ENCODE measurements at regions not wholly inside any gene's neighbourhood (a gene's known extent, or its start where the extent isn't known, plus 50 kb on each side); places are given as distances from the start of the nearest gene placed in this dataset.

- TF ChIP-seq, protein P1, sequence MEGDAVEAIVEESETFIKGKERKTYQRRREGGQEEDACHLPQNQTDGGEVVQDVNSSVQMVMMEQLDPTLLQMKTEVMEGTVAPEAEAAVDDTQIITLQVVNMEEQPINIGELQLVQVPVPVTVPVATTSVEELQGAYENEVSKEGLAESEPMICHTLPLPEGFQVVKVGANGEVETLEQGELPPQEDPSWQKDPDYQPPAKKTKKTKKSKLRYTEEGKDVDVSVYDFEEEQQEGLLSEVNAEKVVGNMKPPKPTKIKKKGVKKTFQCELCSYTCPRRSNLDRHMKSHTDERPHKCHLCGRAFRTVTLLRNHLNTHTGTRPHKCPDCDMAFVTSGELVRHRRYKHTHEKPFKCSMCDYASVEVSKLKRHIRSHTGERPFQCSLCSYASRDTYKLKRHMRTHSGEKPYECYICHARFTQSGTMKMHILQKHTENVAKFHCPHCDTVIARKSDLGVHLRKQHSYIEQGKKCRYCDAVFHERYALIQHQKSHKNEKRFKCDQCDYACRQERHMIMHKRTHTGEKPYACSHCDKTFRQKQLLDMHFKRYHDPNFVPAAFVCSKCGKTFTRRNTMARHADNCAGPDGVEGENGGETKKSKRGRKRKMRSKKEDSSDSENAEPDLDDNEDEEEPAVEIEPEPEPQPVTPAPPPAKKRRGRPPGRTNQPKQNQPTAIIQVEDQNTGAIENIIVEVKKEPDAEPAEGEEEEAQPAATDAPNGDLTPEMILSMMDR (IDR thresholded peaks at IDR 0.05; ENCODE audit: extremely low read depth, missing control alignments) = no peak
- no peak for DNase-seq (ENCODE audit: low spot score)
Measured at GRCh38 chr7:132045002-132045401, 488.6 kb upstream of the PODXL start.

- TF ChIP-seq, protein P1 (IDR thresholded peaks at IDR 0.05; ENCODE audit: extremely low read depth, missing control alignments) = no peak
- DNase-seq (ENCODE audit: low spot score) = no peak
Measured at GRCh38 chr7:132044247-132044646, 487.8 kb upstream of the PODXL start.

DNA sequence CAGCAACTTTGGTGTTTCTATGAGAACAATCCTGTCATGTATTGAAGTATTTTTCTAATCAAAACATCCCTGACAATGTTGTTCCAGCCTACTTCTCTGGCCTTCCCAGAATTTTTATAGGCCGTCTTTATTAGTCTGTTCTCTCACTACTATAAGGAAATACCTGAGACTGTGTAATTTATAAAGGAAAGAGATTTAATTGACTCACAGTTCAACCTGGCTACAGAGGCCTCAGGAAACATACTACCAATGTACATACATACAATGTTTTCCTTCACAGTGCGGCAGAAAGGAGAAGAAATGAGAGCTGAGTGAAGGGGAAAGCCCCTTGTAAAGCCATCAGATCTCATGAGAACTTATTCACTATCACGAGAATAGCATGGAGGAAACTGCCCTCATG is 484.7 kb upstream of the PODXL start:
- TF ChIP-seq, protein P1 (IDR thresholded peaks at IDR 0.05; ENCODE audit: extremely low read depth, missing control alignments) = no peak
- DNase-seq (ENCODE audit: low spot score) = no peak

DNA sequence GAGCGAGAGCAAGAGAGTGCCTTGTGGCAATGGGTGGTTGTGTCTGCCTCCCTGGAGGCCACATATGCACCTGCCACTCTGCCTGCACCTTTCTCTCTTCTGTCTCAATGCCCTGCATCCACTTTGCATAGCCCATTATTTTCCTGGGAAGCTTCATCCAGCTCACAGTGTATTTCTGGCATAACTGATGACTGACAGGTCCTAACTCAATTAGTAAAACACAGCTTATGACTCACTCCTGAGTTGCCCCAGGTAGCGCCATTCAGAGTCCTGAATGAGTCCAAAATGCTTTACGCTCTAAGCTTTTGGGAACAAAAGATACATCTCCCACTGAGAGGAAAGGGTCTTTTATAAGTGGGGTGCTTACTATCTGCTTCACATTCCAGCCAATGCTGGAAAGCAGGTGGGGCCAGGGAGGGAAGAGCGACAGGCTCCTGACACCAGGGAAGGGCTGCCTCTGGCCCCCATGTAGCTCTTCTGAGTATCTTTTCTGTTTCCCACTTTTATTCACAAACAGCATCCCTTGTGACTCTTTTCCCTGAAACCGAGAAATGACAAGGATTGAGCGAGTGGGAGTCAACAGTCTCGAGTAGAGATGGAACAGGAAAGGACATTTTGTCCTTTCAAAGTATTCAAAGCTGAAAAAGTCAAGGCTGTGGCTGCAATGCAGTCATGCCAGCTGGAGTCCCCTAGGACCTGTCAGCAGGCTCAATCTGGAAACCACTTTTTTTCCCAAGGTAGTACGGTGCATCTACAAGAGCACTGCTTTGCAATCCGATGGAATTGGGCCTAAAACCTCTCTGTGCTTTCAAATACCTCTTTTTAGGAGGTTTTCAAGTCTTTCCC is 479.3 kb upstream of the PODXL start:
- DNase-seq (ENCODE audit: low spot score) = no peak
- TF ChIP-seq, protein P1 (IDR thresholded peaks at IDR 0.05; ENCODE audit: extremely low read depth, missing control alignments) = no peak

- TF ChIP-seq, protein P1 (IDR thresholded peaks at IDR 0.05; ENCODE audit: extremely low read depth, missing control alignments) = no peak
- DNase-seq (ENCODE audit: low spot score) = no peak
Measured at GRCh38 chr7:132034748-132035416, 478.5 kb upstream of the PODXL start.

DNA sequence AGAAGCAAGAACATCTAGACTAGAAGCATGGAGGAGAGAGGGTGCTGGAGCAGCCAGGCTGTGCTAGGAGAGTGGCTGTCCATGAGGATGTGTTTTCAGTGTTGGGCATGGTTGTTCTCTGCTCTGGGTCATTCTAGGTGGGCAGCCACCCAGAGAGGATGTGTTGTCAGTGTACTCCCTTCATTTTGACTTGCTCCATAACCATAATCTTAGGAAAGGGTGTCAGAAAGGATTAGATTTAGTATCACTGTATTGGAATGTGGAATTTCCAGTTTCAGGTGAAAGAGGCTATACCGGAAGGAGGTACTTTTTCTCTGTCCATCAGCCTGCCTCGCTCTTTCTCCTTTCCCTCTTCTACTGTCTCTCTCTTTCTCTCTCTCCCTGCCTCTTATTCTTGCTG is 474.5 kb upstream of the PODXL start:
- DNase-seq (ENCODE audit: low spot score) = no peak
- TF ChIP-seq, protein P1 (IDR thresholded peaks at IDR 0.05; ENCODE audit: extremely low read depth, missing control alignments) = no peak

GRCh38 chr7:132030086-132030568 is 473.7 kb upstream of the PODXL start:
- no peak for DNase-seq (ENCODE audit: low spot score)
- TF ChIP-seq, protein P1 (IDR thresholded peaks at IDR 0.05; ENCODE audit: extremely low read depth, missing control alignments) = no peak
